Activated CD4-positive, alpha-beta T cell treated with anti-CD3 and anti-CD28 coated beads for 36 hours (primary cell): ENCODE measurements at regions not wholly inside any gene's neighbourhood (a gene's known extent, or its start where the extent isn't known, plus 50 kb on each side); places are given as distances from the start of the nearest gene placed in this dataset.
A peak's percentile ranks its signal among the peaks of the same experiment; 100 is the strongest.
"Not testable (repeated sequence)": the region's sequence is repeated elsewhere in the genome, so short reads cannot be mapped to it uniquely, and the experiment has no call there.

Source experiments
- ATAC-seq: fragments of 200-7000 bp; cut with Tn5 transposase; one replicate; pipeline ENCODE4 v1.10.0; 2021; ENCODE audit warnings: mild to moderate bottlenecking, moderate library complexity
- CTCF ChIA-PET: fragments of 350-600 bp; sonication (Branson Sonifier 250); formaldehyde crosslinking; loops from one replicate; lab custom pipeline; 2021; ENCODE audit warnings: antibody characterized with exemption; lab: Charles Lee
- POLR2A ChIA-PET: fragments of 350-600 bp; sonication (Branson Sonifier 250); formaldehyde crosslinking; loops from one replicate; lab custom pipeline; 2021; ENCODE audit warnings: antibody characterized with exemption, inconsistent platforms; lab: Charles Lee
- DNase-seq: peaks from one replicate; pipeline ENCODE4 v3.0.0-alpha.2; 2020
- H3K27ac Mint-ChIP-seq: one replicate; pipeline ENCODE4 v1.8.0; 2021; ENCODE audit warnings: mixed read lengths
- H3K27me3 Mint-ChIP-seq: one replicate; pipeline ENCODE4 v1.8.0; 2021; ENCODE audit warnings: mixed read lengths
- H3K36me3 Mint-ChIP-seq: one replicate; pipeline ENCODE4 v1.8.0; 2021; ENCODE audit warnings: low read depth, mixed read lengths
- H3K4me1 Mint-ChIP-seq: one replicate; pipeline ENCODE4 v1.8.0; 2021; ENCODE audit warnings: mixed read lengths
- H3K4me3 Mint-ChIP-seq: one replicate; pipeline ENCODE4 v1.8.0; 2021; ENCODE audit warnings: mild to moderate bottlenecking, moderate library complexity, mixed read lengths
- H3K9me3 Mint-ChIP-seq: one replicate; pipeline ENCODE4 v1.8.0; 2021; ENCODE audit warnings: low read depth, mixed read lengths
- intact Hi-C, 2 experiments: fragments of 100-400 bp; cut with DNase I in 1 of 2; cut with micrococcal nuclease in 1 of 2; formaldehyde crosslinking; loops; one replicate each; pipeline versions ENCODE4 v1.14.2 to v1.15.1; 2022 to 2024; cut with DNase I, micrococcal nuclease

DNA sequence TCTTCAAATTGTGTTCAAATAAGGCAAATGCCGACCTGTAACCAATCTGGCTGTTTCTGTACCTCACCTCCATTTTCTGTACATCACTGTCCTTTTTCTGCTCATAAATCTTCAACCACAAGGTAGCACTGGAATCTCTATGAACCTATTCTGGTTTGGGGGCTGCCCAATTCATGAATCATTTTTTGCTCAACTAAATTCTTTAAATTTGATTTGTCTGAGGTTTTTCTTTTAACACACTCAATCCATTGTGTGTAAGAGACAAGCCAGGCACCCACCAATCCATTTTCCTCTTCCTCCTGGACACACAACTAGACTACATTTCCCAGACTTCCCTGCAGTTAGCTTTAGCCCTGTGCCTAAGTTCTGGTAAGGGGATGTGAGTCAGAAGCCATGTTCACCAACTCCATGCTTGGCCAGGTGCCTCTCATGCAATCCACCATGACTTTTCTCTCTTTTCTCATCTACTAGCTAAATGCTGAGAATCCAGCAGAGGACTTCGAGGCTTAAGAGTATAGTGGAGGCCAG lies 193.2 kb upstream of the KLF3 start:
- ChIA-PET POLR2A (no interaction called here), CTCF (no interaction called here)
- Mint-ChIP-seq H3K4me1 (no peaks in the 10 kb centered on the region), H3K27me3 (peaks cover 3% of the 10 kb centered on the region), H3K27ac (no peak overlapping the region), H3K36me3 (peaks cover 8% of the 10 kb centered on the region), H3K9me3 (peaks cover 5% of the 10 kb centered on the region), H3K4me3 (no peak overlapping the region)
- ATAC-seq (peak; percentile 49), DNase-seq (no peak)
- intact Hi-C loops = no loop called here

DNA sequence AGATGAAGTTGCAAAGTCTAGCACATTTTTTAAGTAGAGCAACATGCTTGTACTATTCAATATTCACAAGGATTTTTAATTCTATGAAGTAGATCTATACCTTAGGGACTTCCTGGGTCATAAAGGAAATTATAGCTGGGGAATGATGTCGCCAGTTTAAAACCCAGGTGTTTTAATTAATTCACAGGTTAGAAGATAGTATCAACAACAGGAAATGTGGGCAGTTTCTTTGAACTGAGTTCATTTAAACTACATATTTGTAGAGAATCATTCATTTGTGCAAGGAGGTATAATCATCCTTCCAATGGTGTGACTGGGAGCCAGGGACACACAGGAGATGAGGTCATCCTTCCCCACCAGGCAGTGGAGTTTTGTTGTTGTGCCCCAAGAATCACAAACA lies 181.3 kb upstream of the KLF3 start:
- POLR2A ChIA-PET = no interaction called here
- DNase-seq = no peak
- Mint-ChIP-seq H3K4me1 (peaks cover 11% of the 10 kb centered on the region), H3K27ac (no peak overlapping the region), H3K27me3 (no peaks in the 10 kb centered on the region), H3K9me3 (peaks cover 4% of the 10 kb centered on the region), H3K36me3 (no peaks in the 10 kb centered on the region), H3K4me3 (no peak overlapping the region)
- intact Hi-C loops = no loop called here
- ATAC-seq = no peak
- CTCF ChIA-PET = interaction anchor here (0.6 to 0.9 kb wide), 2 partner anchors 25 to 40 kb away, joined by 3 read pairs; no protein-coding TSS in a partner anchor

DNA sequence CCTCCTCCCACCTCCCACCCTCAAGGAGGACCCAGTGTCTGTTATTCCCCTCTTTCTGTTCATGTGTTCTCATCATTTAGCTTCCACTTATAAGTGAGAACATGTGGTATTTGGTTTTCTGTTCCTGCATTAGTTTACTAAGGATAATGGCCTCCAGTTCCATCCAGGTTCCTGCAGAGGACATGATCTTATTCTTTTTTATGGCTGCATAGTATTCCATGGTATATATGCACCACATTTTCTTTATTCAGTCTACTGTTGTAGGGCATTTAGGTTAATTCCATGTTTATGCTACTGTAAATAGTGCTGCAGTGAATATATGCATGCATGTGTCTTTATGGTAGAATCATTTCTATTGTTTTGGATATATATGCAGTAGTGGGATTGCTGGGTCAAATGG lies 180.4 kb upstream of the KLF3 start:
- ATAC-seq, H3K27ac Mint-ChIP-seq, POLR2A ChIA-PET, H3K36me3 Mint-ChIP-seq, H3K9me3 Mint-ChIP-seq, CTCF ChIA-PET, H3K4me3 Mint-ChIP-seq, H3K27me3 Mint-ChIP-seq, DNase-seq, intact Hi-C loops: not testable (repeated sequence)
- H3K4me1 Mint-ChIP-seq = peaks cover 13% of the 10 kb centered on the region

DNA sequence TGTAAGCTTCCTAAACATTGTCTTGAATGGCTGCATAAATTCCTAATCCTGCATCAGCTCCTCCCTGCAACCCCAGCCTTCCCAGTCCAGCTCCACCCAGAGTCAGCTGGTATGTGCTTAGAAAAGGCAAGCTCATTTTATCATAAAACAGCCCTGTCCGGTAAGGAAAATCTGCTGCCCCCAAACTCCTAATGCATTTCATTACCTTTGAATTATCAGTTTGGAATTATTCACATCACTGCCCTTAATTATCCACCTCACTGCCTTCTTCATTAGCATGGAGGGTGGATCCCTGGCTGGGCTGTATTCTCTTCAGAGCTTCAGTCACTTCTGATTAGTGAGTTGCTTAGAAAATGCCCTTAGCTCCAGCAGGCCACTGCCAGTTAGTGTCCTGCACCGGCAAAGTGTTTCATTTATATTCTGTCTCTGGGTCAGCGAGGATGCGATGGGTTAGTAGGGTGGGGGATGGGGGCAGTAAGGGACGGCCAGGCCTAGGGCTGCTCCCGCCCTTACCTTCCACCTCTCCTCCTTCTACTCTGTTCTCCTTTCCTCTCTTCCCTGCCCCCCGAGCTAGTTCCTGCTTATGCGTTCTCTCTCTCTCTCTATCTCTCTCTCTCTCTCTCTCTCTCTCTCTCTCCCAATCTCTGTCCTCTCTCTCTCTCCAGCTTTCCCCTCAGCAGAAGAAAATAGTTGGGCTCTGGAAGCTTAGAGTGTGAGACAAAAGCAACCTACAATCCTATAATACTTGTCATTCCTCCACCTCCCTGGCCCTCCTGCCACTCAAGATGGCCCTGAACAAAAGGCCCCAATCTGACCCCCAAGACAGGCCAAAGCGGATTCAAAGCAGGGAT lies 174.8 kb upstream of the KLF3 start:
- ChIA-PET CTCF (interaction anchor here (1.2 kb wide), 1 partner anchor 172 kb away, joined by 6 read pairs; no protein-coding TSS in a partner anchor), POLR2A (interaction anchor here (0.8 to 1.1 kb wide), 2 partner anchors 78 to 328 kb away, joined by 3 to 4 read pairs; no protein-coding TSS in a partner anchor)
- peaks cover 38% of the 10 kb centered on the region for H3K4me1 Mint-ChIP-seq
- peak overlapping the region; percentile 88 for H3K27ac Mint-ChIP-seq
- no peaks in the 10 kb centered on the region for H3K9me3 Mint-ChIP-seq
- ATAC-seq (no peak), DNase-seq (no peak)
- H3K27me3 Mint-ChIP-seq = no peaks in the 10 kb centered on the region
- H3K36me3 Mint-ChIP-seq = no peaks in the 10 kb centered on the region
- peak overlapping the region; percentile 29 for H3K4me3 Mint-ChIP-seq
- intact Hi-C loops = no loop called here

DNA sequence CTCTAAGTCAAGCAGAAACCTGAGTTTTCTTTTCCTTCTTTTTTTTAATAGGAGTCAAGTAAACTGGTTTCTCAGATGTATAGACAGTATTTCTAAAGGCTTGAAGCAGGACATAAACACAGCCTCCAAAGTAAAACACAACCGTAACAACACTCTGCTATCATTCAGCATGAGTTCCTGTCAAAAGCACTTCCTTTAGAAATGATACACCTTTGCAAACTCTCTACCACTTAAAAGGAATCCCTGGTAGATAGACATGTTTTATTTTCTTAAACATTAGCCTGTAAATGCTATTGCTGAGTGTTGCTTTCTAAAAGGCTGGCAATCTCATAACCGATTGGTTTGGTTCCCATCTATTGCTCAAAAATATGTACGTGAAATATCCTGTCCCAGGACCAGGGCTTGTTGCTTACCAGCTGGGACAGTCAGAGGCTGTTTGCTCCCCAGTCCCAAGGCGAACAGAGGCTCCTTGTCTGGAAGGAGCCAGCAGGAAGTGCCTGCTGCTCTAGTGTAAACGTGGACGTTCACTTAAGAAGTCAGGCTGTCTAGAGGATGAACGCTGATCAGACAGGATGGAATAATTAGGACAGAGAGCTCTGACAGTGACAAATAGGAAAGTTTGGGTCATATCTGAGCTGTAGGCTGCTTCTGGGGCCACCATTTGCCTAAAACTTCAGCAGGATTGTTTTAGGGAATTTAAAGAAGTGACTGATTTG lies 173.9 kb upstream of the KLF3 start:
- ChIA-PET POLR2A (no interaction called here), CTCF (interaction anchor here (0.5 to 1.2 kb wide), 3 partner anchors 10 to 173 kb away, joined by 3 to 6 read pairs (median 3); no protein-coding TSS in a partner anchor)
- intact Hi-C loops = loop anchor here in 1 of 2 experiments (5.0 kb wide), 2 partner anchors 33 to 42 kb away; no protein-coding TSS in a partner anchor
- Mint-ChIP-seq H3K4me1 (peaks cover 38% of the 10 kb centered on the region), H3K27ac (peak overlapping the region; percentile 88), H3K9me3 (no peaks in the 10 kb centered on the region), H3K4me3 (peak overlapping the region; percentile 52), H3K27me3 (no peaks in the 10 kb centered on the region), H3K36me3 (no peaks in the 10 kb centered on the region)
- peak; percentile 29 for DNase-seq
- peak; percentile 87 for ATAC-seq

DNA sequence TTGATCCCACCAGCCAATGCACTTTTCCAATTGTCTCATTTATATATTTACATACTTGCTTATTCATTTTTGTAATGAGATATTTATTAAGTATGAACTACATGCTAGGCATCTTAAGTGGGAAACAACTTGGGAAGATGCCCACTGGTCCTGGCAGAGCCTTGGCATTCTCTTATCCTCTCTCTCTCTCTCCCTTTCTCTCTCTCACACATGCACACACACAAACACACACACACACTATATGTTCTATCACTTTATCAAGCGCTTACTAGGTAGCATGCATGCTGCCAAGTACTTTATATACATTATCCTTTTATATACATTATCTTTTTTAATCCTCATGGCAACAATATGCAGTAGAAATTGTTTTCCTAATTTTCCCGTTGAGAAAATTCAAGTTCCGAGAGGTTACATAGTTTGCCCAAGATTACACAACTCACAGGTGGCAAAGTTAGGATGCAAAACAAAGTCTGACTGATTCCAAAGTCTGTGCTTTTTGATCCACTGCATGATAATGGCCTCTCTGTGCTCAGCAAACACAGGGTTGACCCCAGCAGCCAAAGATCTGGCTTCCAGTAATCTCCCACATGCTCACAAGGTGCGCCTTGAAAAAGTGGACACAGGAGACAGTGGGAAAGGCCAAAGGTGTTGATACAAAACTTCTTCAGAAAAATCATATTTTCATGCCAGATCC lies 173.1 kb upstream of the KLF3 start:
- POLR2A ChIA-PET = no interaction called here

DNA sequence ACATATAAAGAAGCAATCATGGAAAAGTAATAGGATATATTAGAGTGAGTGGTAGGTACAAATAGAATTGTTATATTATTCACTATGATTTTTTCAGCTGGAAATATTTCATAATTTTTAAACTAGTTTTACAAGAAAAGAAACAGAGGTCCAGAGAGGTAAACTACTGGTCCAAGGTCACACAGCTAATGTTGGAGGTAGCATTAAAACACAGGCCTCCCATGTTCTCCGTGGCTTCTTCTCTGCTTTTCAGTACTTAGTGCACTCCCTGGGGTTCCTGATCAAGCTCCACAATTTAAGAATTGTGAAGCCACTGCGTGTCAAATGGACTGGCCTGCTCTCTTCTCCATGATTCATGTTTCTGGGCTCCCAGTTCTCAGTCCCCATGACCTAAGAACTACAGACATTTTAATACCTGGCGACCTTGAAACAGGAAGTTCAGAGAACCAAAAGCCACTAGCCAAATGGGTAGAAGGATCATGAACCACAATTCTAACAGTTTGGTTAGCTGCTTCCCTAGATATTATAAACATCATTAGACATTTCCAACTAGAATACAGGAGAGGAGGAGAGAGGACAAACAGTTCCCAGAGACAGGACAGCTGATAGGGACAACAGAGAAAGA lies 172.0 kb upstream of the KLF3 start:
- Mint-ChIP-seq H3K4me3 (no peak overlapping the region), H3K9me3 (no peaks in the 10 kb centered on the region), H3K4me1 (peaks cover 38% of the 10 kb centered on the region), H3K27me3 (no peaks in the 10 kb centered on the region), H3K27ac (no peak overlapping the region), H3K36me3 (no peaks in the 10 kb centered on the region)
- intact Hi-C loops = loop anchor here (1.0 to 5.0 kb wide), 3 partner anchors 35 to 40 kb away; no protein-coding TSS in a partner anchor
- ChIA-PET CTCF (interaction anchor here (0.8 to 2.0 kb wide), 3 partner anchors 11 to 172 kb away, joined by 3 to 6 read pairs (median 3); no protein-coding TSS in a partner anchor), POLR2A (no interaction called here)
- ATAC-seq = no peak
- DNase-seq = no peak

More for the DNA sequence above, 173.1 kb upstream of the KLF3 start:
- no peak overlapping the region for H3K27ac Mint-ChIP-seq
- intact Hi-C loops = loop anchor here in 1 of 2 experiments (5.0 kb wide), 2 partner anchors 34 to 41 kb away; no protein-coding TSS in a partner anchor
- H3K4me3 Mint-ChIP-seq = peak overlapping the region; percentile 52
- no peaks in the 10 kb centered on the region for H3K27me3 Mint-ChIP-seq
- ATAC-seq = no peak
- no peaks in the 10 kb centered on the region for H3K36me3 Mint-ChIP-seq
- H3K4me1 Mint-ChIP-seq = peaks cover 38% of the 10 kb centered on the region
- CTCF ChIA-PET = interaction anchor here (0.5 to 0.9 kb wide), 2 partner anchors 9 to 163 kb away, joined by 3 read pairs; no protein-coding TSS in a partner anchor
- H3K9me3 Mint-ChIP-seq = no peaks in the 10 kb centered on the region
- DNase-seq = no peak

DNA sequence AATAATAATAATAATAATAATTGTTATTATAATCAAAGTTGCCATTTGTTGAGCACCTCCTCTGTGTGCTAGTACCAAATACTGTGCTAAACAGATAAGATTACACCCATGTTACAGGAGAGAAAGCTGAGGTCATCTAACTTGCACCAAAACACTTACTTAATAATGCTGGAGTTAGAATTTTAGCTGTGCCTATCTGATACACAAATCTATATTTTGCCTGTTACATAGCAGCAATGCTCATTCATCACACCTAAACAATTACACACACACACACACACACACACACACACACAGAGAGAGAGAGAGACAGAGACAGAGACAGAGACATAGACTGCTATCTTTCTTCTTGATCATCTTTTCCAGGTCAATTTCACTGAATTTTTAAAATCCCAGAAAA lies 170.9 kb upstream of the KLF3 start:
- no peak overlapping the region for H3K4me3 Mint-ChIP-seq
- intact Hi-C loops = loop anchor here in 1 of 2 experiments (5.0 kb wide), 2 partner anchors 36 to 39 kb away; no protein-coding TSS in a partner anchor
- H3K27me3 Mint-ChIP-seq = no peaks in the 10 kb centered on the region
- ATAC-seq (no peak), DNase-seq (no peak)
- H3K27ac Mint-ChIP-seq = no peak overlapping the region
- CTCF ChIA-PET = interaction anchor here (2.0 kb wide), 1 partner anchor 10 kb away, joined by 6 read pairs; no protein-coding TSS in a partner anchor
- H3K4me1 Mint-ChIP-seq = peaks cover 38% of the 10 kb centered on the region
- POLR2A ChIA-PET = interaction anchor here (0.7 kb wide), 1 partner anchor 383 kb away, joined by 3 read pairs; no protein-coding TSS in a partner anchor
- H3K36me3 Mint-ChIP-seq = no peaks in the 10 kb centered on the region
- H3K9me3 Mint-ChIP-seq = no peaks in the 10 kb centered on the region

DNA sequence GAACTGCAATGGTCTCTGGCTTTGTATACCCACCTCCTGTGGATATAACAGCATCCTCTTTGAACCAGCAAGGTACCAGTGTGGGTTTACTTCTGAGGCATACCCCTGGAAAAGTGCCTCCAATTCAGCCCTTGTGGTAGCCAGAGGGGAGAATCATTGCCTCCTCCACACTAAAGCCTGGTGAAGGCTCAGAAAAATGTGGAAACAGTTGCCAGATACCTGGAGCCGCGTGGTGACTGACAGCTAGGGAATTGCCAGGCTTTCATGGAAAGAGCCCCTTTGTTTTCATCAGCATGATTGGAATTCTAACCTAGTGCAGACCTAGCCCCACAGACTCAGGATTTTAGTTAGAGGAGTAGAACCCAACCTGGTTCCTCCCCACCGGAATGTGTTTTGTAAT lies 168.6 kb upstream of the KLF3 start:
- Mint-ChIP-seq H3K27me3 (no peaks in the 10 kb centered on the region), H3K4me1 (peaks cover 18% of the 10 kb centered on the region), H3K4me3 (no peak overlapping the region), H3K27ac (no peak overlapping the region), H3K9me3 (no peaks in the 10 kb centered on the region), H3K36me3 (no peaks in the 10 kb centered on the region)
- ChIA-PET CTCF (interaction anchor here (0.6 kb wide), 1 partner anchor 142 kb away, joined by 3 read pairs; no protein-coding TSS in a partner anchor), POLR2A (no interaction called here)
- intact Hi-C loops = no loop called here
- DNase-seq (no peak), ATAC-seq (no peak)

DNA sequence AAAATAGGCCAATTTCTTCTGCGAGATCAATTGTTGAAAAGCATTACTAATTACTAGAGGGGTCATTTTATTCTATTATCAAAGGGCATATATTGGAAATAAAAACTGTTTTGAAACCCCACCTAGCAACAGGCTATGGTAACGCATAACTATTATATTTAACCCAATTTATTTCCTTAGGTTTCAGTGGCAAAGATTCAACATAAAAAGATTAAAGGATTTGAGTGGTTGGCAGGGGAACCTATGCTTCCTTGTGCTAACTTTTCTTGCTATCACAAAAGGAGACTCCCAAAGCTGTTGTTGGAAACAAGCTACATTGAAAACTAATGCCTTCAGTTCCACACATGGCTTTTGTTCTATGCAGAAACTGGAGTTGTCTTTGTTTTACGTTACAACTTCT lies 166.9 kb upstream of the KLF3 start:
- Mint-ChIP-seq H3K27me3 (no peaks in the 10 kb centered on the region), H3K36me3 (no peaks in the 10 kb centered on the region), H3K9me3 (no peaks in the 10 kb centered on the region), H3K4me3 (no peak overlapping the region), H3K4me1 (peaks cover 2% of the 10 kb centered on the region), H3K27ac (no peak overlapping the region)
- ATAC-seq (no peak), DNase-seq (no peak)
- intact Hi-C loops = no loop called here
- ChIA-PET POLR2A (interaction anchor here (0.5 to 0.6 kb wide), 2 partner anchors 17 to 210 kb away, joined by 3 read pairs; no protein-coding TSS in a partner anchor), CTCF (interaction anchor here (1.2 kb wide), 1 partner anchor 178 kb away, joined by 4 read pairs; no protein-coding TSS in a partner anchor)
